ENCODE measurements at regions not wholly inside any gene's neighbourhood (a gene's known extent, or its start where the extent isn't known, plus 50 kb on each side); places are given as distances from the start of the nearest gene placed in this dataset.

DNA sequence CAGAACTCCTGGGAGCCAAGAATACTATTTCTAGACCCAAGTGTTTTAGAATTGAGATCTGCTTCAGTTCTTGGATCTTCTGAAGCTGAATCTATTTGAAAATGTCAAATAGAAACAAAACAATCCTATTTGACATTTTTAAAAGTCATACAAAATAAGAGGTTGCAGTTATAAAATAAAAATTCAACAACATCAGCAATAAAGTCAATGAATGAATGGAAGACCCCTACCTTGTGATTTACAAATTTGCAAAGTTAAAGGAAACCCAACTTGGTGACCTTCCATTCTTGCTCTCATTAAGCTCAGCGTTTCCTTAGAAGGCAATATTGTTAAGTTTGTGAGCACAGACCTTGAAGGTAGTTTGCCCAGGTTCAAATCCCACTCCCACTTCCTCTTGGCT lies 531.8 kb upstream of the TENM3 start:
- Histone ChIP-seq H3K4me3 (ENCODE audit: low read depth, low read length) (no peak overlapping the region), H2AFZ (ENCODE audit: low read length, unreplicated experiment) (no peak overlapping the region), H3K79me2 (ENCODE audit: control insufficient read depth, insufficient read depth, low read length, unreplicated experiment) (no peaks in the 10 kb centered on the region), H3K4me1 (ENCODE audit: control insufficient read depth, insufficient read depth, low read length, unreplicated experiment) (no peaks in the 10 kb centered on the region), H3K27ac (ENCODE audit: low read depth, low read length) (no peak overlapping the region), H3K27me3 (ENCODE audit: insufficient read depth, low read length) (no peaks in the 10 kb centered on the region), H3K36me3 (ENCODE audit: insufficient read depth, low read length) (no peaks in the 10 kb centered on the region)

DNA sequence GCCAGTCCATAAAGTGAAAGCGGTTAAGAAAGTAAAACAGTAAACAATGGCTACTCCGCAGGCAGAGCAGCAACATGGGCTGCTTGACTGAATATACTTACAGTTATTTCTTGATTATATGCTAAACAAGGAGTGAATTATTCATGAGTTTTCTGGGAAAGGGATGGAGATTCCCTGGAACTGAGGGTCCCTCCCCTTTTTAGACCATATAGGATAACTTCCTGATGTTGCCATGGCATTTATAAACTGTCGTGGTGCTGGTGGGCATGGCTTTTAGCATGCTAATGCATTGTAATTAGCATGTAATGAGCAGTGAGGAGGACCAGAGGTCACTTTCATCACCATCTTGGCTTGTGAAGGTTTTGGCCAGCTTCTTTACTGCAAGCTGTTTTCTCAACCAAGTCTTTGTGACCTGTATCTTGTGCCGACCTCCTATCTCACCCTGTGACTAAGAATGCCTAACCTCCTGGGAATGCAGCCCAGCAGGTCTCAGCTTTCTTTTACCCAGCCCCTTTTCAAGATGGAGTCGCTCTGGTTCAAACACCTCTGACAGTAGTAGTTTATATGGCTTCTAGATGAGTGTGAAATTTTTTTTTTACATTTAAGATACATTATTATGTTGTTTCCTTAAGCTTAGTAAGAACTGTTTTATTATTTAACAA lies 514.8 kb upstream of the TENM3 start:
- Histone ChIP-seq H3K4me3 (ENCODE audit: low read depth, low read length) (no peak overlapping the region), H3K27me3 (ENCODE audit: insufficient read depth, low read length) (no peaks in the 10 kb centered on the region), H3K27ac (ENCODE audit: low read depth, low read length) (no peak overlapping the region), H2AFZ (ENCODE audit: low read length, unreplicated experiment) (no peak overlapping the region), H3K79me2 (ENCODE audit: control insufficient read depth, insufficient read depth, low read length, unreplicated experiment) (no peaks in the 10 kb centered on the region), H3K4me1 (ENCODE audit: control insufficient read depth, insufficient read depth, low read length, unreplicated experiment) (no peaks in the 10 kb centered on the region), H3K36me3 (ENCODE audit: insufficient read depth, low read length) (no peaks in the 10 kb centered on the region)

GRCh38 chr4:181731900-181732299 lies 511.3 kb upstream of the TENM3 start:
- Histone ChIP-seq H3K79me2 (ENCODE audit: control insufficient read depth, insufficient read depth, low read length, unreplicated experiment) (no peaks in the 10 kb centered on the region), H3K4me1 (ENCODE audit: control insufficient read depth, insufficient read depth, low read length, unreplicated experiment) (no peaks in the 10 kb centered on the region), H3K27ac (ENCODE audit: low read depth, low read length) (no peak overlapping the region), H3K4me3 (ENCODE audit: low read depth, low read length) (no peak overlapping the region), H2AFZ (ENCODE audit: low read length, unreplicated experiment) (no peak overlapping the region), H3K36me3 (ENCODE audit: insufficient read depth, low read length) (no peaks in the 10 kb centered on the region), H3K27me3 (ENCODE audit: insufficient read depth, low read length) (no peaks in the 10 kb centered on the region)

DNA sequence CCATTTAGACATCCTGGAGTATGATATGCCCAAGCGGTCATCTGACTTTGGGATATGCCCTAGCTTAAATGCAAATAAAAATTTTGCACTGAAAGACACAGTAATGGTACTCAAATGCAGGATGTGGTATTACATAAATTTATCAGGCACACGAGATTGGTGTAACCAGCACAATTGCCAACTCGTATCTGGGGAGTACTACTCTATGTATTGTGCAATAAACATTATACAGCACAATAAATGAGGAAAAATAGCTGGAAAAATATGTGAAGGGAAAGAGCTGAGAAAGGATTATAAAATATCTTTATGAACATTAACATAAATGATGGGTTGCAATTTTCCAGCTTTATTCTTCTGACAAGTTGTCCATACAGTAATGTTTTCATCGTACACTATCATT lies 505.5 kb upstream of the TENM3 start:
- Histone ChIP-seq H3K27ac (ENCODE audit: low read depth, low read length) (no peak overlapping the region), H3K79me2 (ENCODE audit: control insufficient read depth, insufficient read depth, low read length, unreplicated experiment) (no peaks in the 10 kb centered on the region), H3K4me1 (ENCODE audit: control insufficient read depth, insufficient read depth, low read length, unreplicated experiment) (no peaks in the 10 kb centered on the region), H3K36me3 (ENCODE audit: insufficient read depth, low read length) (no peaks in the 10 kb centered on the region), H3K4me3 (ENCODE audit: low read depth, low read length) (no peak overlapping the region), H3K27me3 (ENCODE audit: insufficient read depth, low read length) (no peaks in the 10 kb centered on the region), H2AFZ (ENCODE audit: low read length, unreplicated experiment) (no peak overlapping the region)

DNA sequence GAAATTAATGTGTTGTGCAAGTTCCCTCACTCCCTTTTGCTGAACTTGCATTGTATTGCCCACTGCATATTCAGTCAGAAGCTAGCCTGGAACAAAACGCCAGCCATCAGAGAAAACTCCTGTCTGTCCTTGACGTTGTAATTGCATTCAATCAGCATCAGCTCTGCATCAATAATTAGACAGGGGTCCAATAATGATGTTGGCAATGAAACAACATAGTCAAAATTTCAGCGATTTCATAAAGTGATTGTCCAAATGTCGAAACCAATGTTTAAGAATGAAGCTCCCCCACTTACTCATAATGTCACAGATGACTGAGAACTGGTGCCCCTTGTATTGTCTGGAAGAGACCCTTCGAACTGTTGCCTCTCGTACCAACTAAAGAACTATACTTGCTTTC lies 504.2 kb upstream of the TENM3 start:
- no peak overlapping the region for H2AFZ ChIP-seq (ENCODE audit: low read length, unreplicated experiment)
- H3K4me1 ChIP-seq (ENCODE audit: control insufficient read depth, insufficient read depth, low read length, unreplicated experiment): no peaks in the 10 kb centered on the region
- no peaks in the 10 kb centered on the region for H3K27me3 ChIP-seq (ENCODE audit: insufficient read depth, low read length)
- H3K4me3 ChIP-seq (ENCODE audit: low read depth, low read length): no peak overlapping the region
- H3K79me2 ChIP-seq (ENCODE audit: control insufficient read depth, insufficient read depth, low read length, unreplicated experiment): no peaks in the 10 kb centered on the region
- no peaks in the 10 kb centered on the region for H3K36me3 ChIP-seq (ENCODE audit: insufficient read depth, low read length)
- H3K27ac ChIP-seq (ENCODE audit: low read depth, low read length): no peak overlapping the region

GRCh38 chr4:181741513-181741912 lies 501.7 kb upstream of the TENM3 start:
- no peaks in the 10 kb centered on the region for H3K79me2 ChIP-seq (ENCODE audit: control insufficient read depth, insufficient read depth, low read length, unreplicated experiment)
- H3K27me3 ChIP-seq (ENCODE audit: insufficient read depth, low read length): no peaks in the 10 kb centered on the region
- H3K4me3 ChIP-seq (ENCODE audit: low read depth, low read length): no peak overlapping the region
- no peak overlapping the region for H2AFZ ChIP-seq (ENCODE audit: low read length, unreplicated experiment)
- no peaks in the 10 kb centered on the region for H3K4me1 ChIP-seq (ENCODE audit: control insufficient read depth, insufficient read depth, low read length, unreplicated experiment)
- no peak overlapping the region for H3K27ac ChIP-seq (ENCODE audit: low read depth, low read length)
- no peaks in the 10 kb centered on the region for H3K36me3 ChIP-seq (ENCODE audit: insufficient read depth, low read length)

DNA sequence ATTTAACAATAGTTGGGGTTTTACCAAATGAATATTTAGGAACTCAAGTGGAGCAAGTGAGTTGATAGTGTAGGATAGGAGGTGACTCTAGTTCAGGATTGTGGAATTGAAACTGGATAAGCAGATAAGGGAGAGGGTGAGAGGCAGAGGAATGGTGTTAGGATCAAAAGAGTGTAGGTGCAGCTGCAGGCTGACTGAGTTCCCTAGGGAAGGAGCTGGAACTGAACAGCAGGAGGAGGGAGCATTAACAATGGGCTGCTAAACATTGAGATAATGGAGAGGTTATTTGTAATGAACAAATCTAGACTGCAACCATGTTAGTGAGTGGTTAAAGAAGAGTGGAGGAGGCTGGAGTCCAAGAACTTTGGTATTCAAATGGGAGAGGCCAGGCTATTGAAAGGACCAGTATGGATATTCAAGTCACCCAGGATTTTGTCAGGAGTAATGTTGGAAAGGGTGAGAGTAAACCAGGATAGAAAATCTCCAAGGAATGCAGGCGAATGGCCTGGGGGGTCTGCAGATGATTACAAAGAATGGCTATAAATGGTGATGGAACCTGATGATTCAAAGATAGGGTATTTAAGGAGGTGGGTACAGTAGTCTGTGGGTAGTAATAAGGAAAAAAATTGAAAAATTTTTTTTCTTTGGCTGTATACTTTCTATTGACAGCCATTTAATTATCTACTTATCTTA lies 497.1 kb upstream of the TENM3 start:
- Histone ChIP-seq H3K27me3 (ENCODE audit: insufficient read depth, low read length) (no peaks in the 10 kb centered on the region), H3K27ac (ENCODE audit: low read depth, low read length) (no peak overlapping the region), H3K4me3 (ENCODE audit: low read depth, low read length) (no peak overlapping the region), H3K36me3 (ENCODE audit: insufficient read depth, low read length) (no peaks in the 10 kb centered on the region), H3K4me1 (ENCODE audit: control insufficient read depth, insufficient read depth, low read length, unreplicated experiment) (no peaks in the 10 kb centered on the region), H2AFZ (ENCODE audit: low read length, unreplicated experiment) (no peak overlapping the region), H3K79me2 (ENCODE audit: control insufficient read depth, insufficient read depth, low read length, unreplicated experiment) (no peaks in the 10 kb centered on the region)

DNA sequence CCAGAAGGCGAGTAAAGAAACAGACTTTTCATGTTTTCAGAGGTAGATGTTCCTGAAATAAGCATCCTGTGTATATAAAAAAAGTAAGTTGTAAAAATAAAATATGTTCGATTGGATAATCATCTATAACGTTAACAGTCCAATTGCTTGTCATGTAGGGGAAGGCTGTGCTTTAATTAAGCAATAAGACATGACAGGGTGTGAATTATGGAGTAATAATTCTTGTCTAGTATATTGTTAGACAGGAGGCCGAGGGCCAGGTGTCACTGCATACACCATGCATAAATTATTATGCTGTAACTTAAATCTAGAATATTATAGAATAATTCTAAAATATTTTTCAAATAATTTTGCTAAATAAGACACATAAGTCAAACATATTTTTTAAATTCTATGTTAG lies 494.6 kb upstream of the TENM3 start:
- Histone ChIP-seq H3K4me3 (ENCODE audit: low read depth, low read length) (no peak overlapping the region), H3K36me3 (ENCODE audit: insufficient read depth, low read length) (no peaks in the 10 kb centered on the region), H3K79me2 (ENCODE audit: control insufficient read depth, insufficient read depth, low read length, unreplicated experiment) (no peaks in the 10 kb centered on the region), H3K27ac (ENCODE audit: low read depth, low read length) (no peak overlapping the region), H3K27me3 (ENCODE audit: insufficient read depth, low read length) (no peaks in the 10 kb centered on the region), H2AFZ (ENCODE audit: low read length, unreplicated experiment) (no peak overlapping the region), H3K4me1 (ENCODE audit: control insufficient read depth, insufficient read depth, low read length, unreplicated experiment) (peaks cover 6% of the 10 kb centered on the region)

GRCh38 chr4:181752516-181752915 lies 490.7 kb upstream of the TENM3 start:
- no peaks in the 10 kb centered on the region for H3K36me3 ChIP-seq (ENCODE audit: insufficient read depth, low read length)
- peaks cover 6% of the 10 kb centered on the region for H3K4me1 ChIP-seq (ENCODE audit: control insufficient read depth, insufficient read depth, low read length, unreplicated experiment)
- H3K27me3 ChIP-seq (ENCODE audit: insufficient read depth, low read length): no peaks in the 10 kb centered on the region
- H3K4me3 ChIP-seq (ENCODE audit: low read depth, low read length): peak overlapping the region; percentile 64
- no peak overlapping the region for H3K27ac ChIP-seq (ENCODE audit: low read depth, low read length)
- no peaks in the 10 kb centered on the region for H3K79me2 ChIP-seq (ENCODE audit: control insufficient read depth, insufficient read depth, low read length, unreplicated experiment)
- peak overlapping the region; percentile 60 for H2AFZ ChIP-seq (ENCODE audit: low read length, unreplicated experiment)

DNA sequence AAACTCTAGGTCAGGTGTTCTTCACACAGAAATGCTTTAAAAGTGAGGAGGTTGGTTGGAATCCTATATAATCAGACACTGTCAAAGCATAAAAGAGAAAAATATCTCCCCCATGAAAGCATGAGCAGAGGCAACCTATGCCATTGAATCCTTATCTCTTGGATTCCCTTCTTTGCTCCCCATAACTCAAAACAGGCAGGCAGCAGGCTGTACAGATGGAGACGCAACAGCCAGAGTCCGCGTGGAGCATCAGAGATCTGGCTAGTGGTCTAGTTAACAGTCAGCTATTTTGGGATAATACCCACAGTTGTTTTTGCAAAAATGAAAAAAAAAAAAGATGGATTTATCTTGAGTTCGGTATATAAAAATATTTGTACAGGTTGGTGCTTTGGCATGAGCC lies 490.0 kb upstream of the TENM3 start:
- no peak overlapping the region for H3K27ac ChIP-seq (ENCODE audit: low read depth, low read length)
- no peak overlapping the region for H2AFZ ChIP-seq (ENCODE audit: low read length, unreplicated experiment)
- no peaks in the 10 kb centered on the region for H3K27me3 ChIP-seq (ENCODE audit: insufficient read depth, low read length)
- H3K4me1 ChIP-seq (ENCODE audit: control insufficient read depth, insufficient read depth, low read length, unreplicated experiment): peaks cover 6% of the 10 kb centered on the region
- H3K4me3 ChIP-seq (ENCODE audit: low read depth, low read length): peak overlapping the region; percentile 64; the same call in 1 of the 2 replicates
- H3K36me3 ChIP-seq (ENCODE audit: insufficient read depth, low read length): no peaks in the 10 kb centered on the region
- no peaks in the 10 kb centered on the region for H3K79me2 ChIP-seq (ENCODE audit: control insufficient read depth, insufficient read depth, low read length, unreplicated experiment)

GRCh38 chr4:181755846-181756245 lies 487.4 kb upstream of the TENM3 start:
- Histone ChIP-seq H2AFZ (ENCODE audit: low read length, unreplicated experiment) (no peak overlapping the region), H3K79me2 (ENCODE audit: control insufficient read depth, insufficient read depth, low read length, unreplicated experiment) (no peaks in the 10 kb centered on the region), H3K4me1 (ENCODE audit: control insufficient read depth, insufficient read depth, low read length, unreplicated experiment) (peaks cover 10% of the 10 kb centered on the region), H3K36me3 (ENCODE audit: insufficient read depth, low read length) (no peaks in the 10 kb centered on the region), H3K27me3 (ENCODE audit: insufficient read depth, low read length) (no peaks in the 10 kb centered on the region), H3K27ac (ENCODE audit: low read depth, low read length) (no peak overlapping the region), H3K4me3 (ENCODE audit: low read depth, low read length) (no peak overlapping the region)
